SK-N-SH treated with all-trans-retinoic acid at 6 μM for 48 hours (cell line): ENCODE measurements at regions not wholly inside any gene's neighbourhood (a gene's known extent, or its start where the extent isn't known, plus 50 kb on each side); places are given as distances from the start of the nearest gene placed in this dataset.

Experiments
- ATAC-seq: fragments of 200-7000 bp; cut with Tn5 transposase; 3 replicates; pipeline ENCODE4 v1.9.1; 2020; ENCODE audit warnings: mild to moderate bottlenecking, moderate library complexity
- ARNTL ChIP-seq: fragments of 450-650 bp; formaldehyde crosslinking; IDR thresholded peaks from 2 replicates; pipeline ENCODE4 v1.5.0; 2020; ENCODE audit warnings: low read depth, mild to moderate bottlenecking, moderate library complexity, borderline replicate concordance
- BACH2 ChIP-seq: fragments of 250-450 bp; sonication (Bioruptor Pico); IDR thresholded peaks from 2 replicates; pipeline ENCODE4 v1.9.0; 2021; ENCODE audit warnings: mild to moderate bottlenecking, borderline replicate concordance
- CSDC2 ChIP-seq: fragments of 250-450 bp; sonication (Bioruptor Pico); IDR thresholded peaks from 2 replicates; pipeline ENCODE4 v1.5.0; 2020; ENCODE audit warnings: mild to moderate bottlenecking, moderate library complexity
- ESRRG ChIP-seq: fragments of 250-450 bp; sonication (Bioruptor Pico); IDR thresholded peaks from 2 replicates; pipeline ENCODE4 v1.6.1; 2021; ENCODE audit warnings: mild to moderate bottlenecking
- GLIS3 ChIP-seq: fragments of 250-450 bp; sonication (Bioruptor Pico); IDR thresholded peaks from 2 replicates; pipeline ENCODE4 v1.5.0; 2020; ENCODE audit warnings: mild to moderate bottlenecking, moderate library complexity
- ISL1 ChIP-seq: fragments of 250-450 bp; sonication (Bioruptor Pico); IDR thresholded peaks from 2 replicates; pipeline ENCODE4 v2.1.2; 2022; ENCODE audit warnings: mild to moderate bottlenecking, moderate library complexity
- OSR1 ChIP-seq: fragments of 250-450 bp; sonication (Bioruptor Pico); IDR thresholded peaks from 2 replicates; pipeline ENCODE4 v1.8.0; 2022; ENCODE audit warnings: moderate library complexity, mild to moderate bottlenecking, inconsistent platforms
- PPARA ChIP-seq: fragments of 250-450 bp; sonication (Bioruptor Pico); IDR thresholded peaks from 2 replicates; pipeline ENCODE4 v1.5.0; 2020; ENCODE audit warnings: mild to moderate bottlenecking, borderline replicate concordance
- RARB ChIP-seq: fragments of 250-450 bp; sonication (Bioruptor Pico); IDR thresholded peaks from 2 replicates; pipeline ENCODE4 v1.8.0; 2021; ENCODE audit warnings: mild to moderate bottlenecking, moderate library complexity
- SNAI2 ChIP-seq: fragments of 250-450 bp; sonication (Bioruptor Pico); IDR thresholded peaks from 2 replicates; pipeline ENCODE4 v1.5.0; 2020; ENCODE audit warnings: mild to moderate bottlenecking, moderate library complexity
- TCF4 ChIP-seq: fragments of 250-450 bp; sonication (Bioruptor Pico); IDR thresholded peaks from 2 replicates; pipeline ENCODE4 v1.8.0; 2021; ENCODE audit warnings: mild to moderate bottlenecking, moderate library complexity, borderline replicate concordance
- TOX ChIP-seq: fragments of 250-450 bp; sonication (Bioruptor Pico); IDR thresholded peaks from 2 replicates; pipeline ENCODE4 v1.8.0; 2021; ENCODE audit warnings: mild to moderate bottlenecking, moderate library complexity, borderline replicate concordance
- ZC3H10 ChIP-seq: fragments of 250-450 bp; sonication (Bioruptor Pico); IDR thresholded peaks from 2 replicates; pipeline ENCODE4 v1.5.1; 2021; ENCODE audit warnings: mild to moderate bottlenecking, moderate library complexity
- ZFP3 ChIP-seq: fragments of 250-450 bp; sonication (Bioruptor Pico); IDR thresholded peaks from 2 replicates; pipeline ENCODE4 v1.5.0; 2020; ENCODE audit warnings: mild to moderate bottlenecking, moderate library complexity
- ZFP30 ChIP-seq: fragments of 450-650 bp; formaldehyde crosslinking; IDR thresholded peaks from 2 replicates; pipeline ENCODE4 v1.5.0; 2022; ENCODE audit warnings: mild to moderate bottlenecking, moderate library complexity
- ZNF70 ChIP-seq: fragments of 450-650 bp; formaldehyde crosslinking; IDR thresholded peaks from 2 replicates; pipeline ENCODE4 v1.5.0; 2020; ENCODE audit warnings: mild to moderate bottlenecking, moderate library complexity
- ZNF8 ChIP-seq: fragments of 450-650 bp; formaldehyde crosslinking; IDR thresholded peaks from 2 replicates; pipeline ENCODE4 v1.5.0; 2020; ENCODE audit warnings: mild to moderate bottlenecking, moderate library complexity
- TF ChIP-seq, protein P1 (sequence below): fragments of 250-450 bp; sonication (Bioruptor Pico); IDR thresholded peaks from 2 replicates; pipeline ENCODE4 v1.8.0; 2021; ENCODE audit warnings: low read depth, mild to moderate bottlenecking, moderate library complexity, borderline replicate concordance
- TF ChIP-seq, protein P2 (sequence below): fragments of 250-450 bp; sonication (Bioruptor Pico); IDR thresholded peaks from 2 replicates; pipeline ENCODE4 v1.8.0; 2020; ENCODE audit warnings: mild to moderate bottlenecking, moderate library complexity, borderline replicate concordance
- TF ChIP-seq, protein P3 (sequence below): fragments of 250-450 bp; sonication (Bioruptor Pico); IDR thresholded peaks from 2 replicates; pipeline ENCODE4 v1.5.1; 2020; ENCODE audit warnings: low read depth, mild to moderate bottlenecking, moderate library complexity
- TF ChIP-seq, protein P4 (sequence below): fragments of 250-450 bp; sonication (Bioruptor Pico); IDR thresholded peaks from 2 replicates; pipeline ENCODE4 v1.5.0; 2020; ENCODE audit warnings: mild to moderate bottlenecking, moderate library complexity

DNA sequence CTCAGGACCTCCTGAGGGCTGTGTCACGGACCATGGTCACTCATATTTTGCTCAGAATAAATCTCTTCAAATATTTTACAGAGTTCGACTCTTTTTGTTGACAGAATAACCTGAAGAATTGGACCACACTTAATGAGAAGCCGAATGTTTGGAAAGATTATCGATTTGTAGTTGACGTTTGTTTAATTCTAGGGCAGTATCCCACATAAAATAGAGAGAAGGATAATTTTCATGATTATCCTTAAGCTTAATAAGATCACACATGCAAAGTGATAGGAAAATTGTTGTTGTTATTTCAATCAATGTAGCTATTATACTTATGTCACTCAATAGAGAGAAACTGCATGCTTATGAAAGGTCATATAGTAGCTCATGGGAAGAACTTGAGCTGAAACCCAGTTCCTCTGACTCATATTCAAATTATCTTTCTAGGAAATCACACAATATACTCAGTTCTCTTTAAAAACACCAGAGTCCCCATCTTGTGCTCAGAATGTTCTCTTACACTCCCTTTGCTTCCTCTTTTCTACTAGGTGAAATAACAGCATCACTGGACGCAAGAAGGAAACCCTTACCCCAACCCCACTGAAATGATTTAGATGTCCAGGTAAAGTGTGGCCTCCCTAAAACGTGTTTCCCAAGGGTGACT, 982.1 kb downstream of the TSN start:
- ATAC-seq = no peak

DNA sequence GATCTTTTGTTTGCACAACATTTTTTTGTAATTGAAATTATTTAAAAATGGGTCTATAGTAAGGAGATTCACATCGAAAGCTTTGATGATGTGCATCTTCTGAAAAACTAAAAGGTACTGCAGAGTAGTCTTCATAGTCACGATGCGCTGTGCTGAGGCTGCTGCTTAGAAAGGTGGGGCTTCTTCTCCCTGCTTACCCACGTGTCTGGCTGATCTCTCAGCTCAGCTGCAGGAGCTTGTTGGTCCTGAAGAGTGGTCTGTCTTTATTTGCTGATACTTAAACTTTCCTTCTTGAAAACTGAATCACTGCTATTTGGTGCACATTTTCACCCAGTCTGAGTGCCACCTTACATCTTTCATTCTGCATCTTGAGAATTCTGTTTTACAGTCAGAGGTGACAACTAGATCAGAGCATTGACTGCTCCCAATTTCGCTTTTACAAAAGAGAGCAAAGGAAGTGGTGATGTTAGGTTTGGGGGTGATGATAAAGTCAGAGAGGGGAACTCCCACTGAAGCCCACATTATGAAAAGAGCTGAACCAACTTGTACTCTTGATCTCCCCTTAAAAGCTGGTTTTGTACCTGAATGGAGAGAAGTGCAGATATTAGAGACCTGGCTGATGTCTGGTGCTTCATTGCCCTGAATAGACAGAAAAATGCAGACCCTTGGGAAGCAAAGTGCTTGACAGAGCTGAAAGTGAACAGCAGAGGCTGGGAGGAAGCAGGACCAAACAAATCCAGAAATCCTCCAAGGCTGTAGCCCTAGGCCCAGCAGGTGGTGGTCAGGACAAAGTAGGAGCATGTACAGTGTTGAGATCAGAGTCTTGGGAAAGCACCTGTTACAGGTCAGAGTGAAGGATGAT, 984.5 kb downstream of the TSN start:
- TF ChIP-seq ZNF8 (CRISPR knock-in tag) (no peak), ISL1 (CRISPR knock-in tag) (no peak)
- TF ChIP-seq, protein P1, sequence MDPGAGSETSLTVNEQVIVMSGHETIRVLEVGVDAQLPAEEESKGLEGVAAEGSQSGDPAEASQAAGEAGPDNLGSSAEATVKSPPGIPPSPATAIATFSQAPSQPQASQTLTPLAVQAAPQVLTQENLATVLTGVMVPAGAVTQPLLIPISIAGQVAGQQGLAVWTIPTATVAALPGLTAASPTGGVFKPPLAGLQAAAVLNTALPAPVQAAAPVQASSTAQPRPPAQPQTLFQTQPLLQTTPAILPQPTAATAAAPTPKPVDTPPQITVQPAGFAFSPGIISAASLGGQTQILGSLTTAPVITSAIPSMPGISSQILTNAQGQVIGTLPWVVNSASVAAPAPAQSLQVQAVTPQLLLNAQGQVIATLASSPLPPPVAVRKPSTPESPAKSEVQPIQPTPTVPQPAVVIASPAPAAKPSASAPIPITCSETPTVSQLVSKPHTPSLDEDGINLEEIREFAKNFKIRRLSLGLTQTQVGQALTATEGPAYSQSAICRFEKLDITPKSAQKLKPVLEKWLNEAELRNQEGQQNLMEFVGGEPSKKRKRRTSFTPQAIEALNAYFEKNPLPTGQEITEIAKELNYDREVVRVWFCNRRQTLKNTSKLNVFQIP (CRISPR knock-in tag) = no peak
- TF ChIP-seq, protein P2, sequence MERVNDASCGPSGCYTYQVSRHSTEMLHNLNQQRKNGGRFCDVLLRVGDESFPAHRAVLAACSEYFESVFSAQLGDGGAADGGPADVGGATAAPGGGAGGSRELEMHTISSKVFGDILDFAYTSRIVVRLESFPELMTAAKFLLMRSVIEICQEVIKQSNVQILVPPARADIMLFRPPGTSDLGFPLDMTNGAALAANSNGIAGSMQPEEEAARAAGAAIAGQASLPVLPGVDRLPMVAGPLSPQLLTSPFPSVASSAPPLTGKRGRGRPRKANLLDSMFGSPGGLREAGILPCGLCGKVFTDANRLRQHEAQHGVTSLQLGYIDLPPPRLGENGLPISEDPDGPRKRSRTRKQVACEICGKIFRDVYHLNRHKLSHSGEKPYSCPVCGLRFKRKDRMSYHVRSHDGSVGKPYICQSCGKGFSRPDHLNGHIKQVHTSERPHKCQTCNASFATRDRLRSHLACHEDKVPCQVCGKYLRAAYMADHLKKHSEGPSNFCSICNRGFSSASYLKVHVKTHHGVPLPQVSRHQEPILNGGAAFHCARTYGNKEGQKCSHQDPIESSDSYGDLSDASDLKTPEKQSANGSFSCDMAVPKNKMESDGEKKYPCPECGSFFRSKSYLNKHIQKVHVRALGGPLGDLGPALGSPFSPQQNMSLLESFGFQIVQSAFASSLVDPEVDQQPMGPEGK (CRISPR knock-in tag) = no peak
- no peak for ATAC-seq

More for the DNA sequence above, 982.1 kb downstream of the TSN start:
- TF ChIP-seq ZNF70 (CRISPR knock-in tag) (no peak), TOX (CRISPR knock-in tag) (no peak), CSDC2 (no peak), PPARA (CRISPR knock-in tag) (no peak)

DNA sequence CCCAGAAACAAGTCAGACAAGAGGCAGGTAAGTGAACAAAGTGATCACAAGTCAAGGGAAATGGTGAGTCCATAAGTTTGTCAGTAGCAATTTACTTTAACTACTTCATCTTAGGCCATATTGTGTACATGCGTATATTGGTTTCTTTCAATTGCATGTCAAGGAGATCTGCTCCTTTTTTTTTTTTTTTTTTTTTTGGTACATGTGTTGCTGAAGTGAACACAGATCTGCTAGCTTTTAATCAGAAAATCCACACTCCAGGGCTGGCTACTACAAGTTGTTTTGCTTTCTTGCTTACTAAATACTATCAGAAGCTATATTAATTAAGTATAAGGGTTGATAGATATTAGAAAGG, 985.1 kb downstream of the TSN start:
- TF ChIP-seq ZNF8 (CRISPR knock-in tag) (no peak), RARB (CRISPR knock-in tag) (no peak), ZNF70 (CRISPR knock-in tag) (no peak), ARNTL (no peak), PPARA (CRISPR knock-in tag) (no peak), ZC3H10 (CRISPR knock-in tag) (no peak), GLIS3 (no peak), SNAI2 (CRISPR knock-in tag) (no peak), ZFP30 (no peak), OSR1 (CRISPR knock-in tag) (no peak)
- TF ChIP-seq, protein P3, sequence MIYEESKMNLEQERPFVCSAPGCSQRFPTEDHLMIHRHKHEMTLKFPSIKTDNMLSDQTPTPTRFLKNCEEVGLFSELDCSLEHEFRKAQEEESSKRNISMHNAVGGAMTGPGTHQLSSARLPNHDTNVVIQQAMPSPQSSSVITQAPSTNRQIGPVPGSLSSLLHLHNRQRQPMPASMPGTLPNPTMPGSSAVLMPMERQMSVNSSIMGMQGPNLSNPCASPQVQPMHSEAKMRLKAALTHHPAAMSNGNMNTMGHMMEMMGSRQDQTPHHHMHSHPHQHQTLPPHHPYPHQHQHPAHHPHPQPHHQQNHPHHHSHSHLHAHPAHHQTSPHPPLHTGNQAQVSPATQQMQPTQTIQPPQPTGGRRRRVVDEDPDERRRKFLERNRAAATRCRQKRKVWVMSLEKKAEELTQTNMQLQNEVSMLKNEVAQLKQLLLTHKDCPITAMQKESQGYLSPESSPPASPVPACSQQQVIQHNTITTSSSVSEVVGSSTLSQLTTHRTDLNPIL (CRISPR knock-in tag) = no peak
- TF ChIP-seq, protein P4, sequence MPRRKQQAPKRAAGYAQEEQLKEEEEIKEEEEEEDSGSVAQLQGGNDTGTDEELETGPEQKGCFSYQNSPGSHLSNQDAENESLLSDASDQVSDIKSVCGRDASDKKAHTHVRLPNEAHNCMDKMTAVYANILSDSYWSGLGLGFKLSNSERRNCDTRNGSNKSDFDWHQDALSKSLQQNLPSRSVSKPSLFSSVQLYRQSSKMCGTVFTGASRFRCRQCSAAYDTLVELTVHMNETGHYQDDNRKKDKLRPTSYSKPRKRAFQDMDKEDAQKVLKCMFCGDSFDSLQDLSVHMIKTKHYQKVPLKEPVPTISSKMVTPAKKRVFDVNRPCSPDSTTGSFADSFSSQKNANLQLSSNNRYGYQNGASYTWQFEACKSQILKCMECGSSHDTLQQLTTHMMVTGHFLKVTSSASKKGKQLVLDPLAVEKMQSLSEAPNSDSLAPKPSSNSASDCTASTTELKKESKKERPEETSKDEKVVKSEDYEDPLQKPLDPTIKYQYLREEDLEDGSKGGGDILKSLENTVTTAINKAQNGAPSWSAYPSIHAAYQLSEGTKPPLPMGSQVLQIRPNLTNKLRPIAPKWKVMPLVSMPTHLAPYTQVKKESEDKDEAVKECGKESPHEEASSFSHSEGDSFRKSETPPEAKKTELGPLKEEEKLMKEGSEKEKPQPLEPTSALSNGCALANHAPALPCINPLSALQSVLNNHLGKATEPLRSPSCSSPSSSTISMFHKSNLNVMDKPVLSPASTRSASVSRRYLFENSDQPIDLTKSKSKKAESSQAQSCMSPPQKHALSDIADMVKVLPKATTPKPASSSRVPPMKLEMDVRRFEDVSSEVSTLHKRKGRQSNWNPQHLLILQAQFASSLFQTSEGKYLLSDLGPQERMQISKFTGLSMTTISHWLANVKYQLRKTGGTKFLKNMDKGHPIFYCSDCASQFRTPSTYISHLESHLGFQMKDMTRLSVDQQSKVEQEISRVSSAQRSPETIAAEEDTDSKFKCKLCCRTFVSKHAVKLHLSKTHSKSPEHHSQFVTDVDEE (CRISPR knock-in tag) = no peak
- TF ChIP-seq, protein P1 (CRISPR knock-in tag) = no peak
- no peak for ATAC-seq

DNA sequence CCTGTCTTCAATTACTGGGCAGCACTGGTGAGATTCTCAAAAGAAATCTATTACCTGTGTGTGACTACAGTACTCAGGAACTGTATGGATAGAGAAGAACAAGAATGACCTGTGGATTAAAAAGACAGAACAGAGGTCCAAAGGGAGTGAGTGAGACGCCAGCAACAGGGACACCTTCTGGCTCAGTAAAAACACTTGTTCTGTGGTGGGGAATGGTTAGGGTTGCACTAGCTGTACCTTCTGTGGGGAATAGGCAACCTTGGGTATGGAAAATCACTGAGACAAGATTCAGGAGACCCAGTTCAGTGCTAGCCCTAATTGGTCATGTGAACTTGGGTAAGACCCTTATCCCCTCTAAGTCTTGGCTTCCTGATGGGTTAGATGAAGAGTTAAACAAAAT, 986.0 kb downstream of the TSN start:
- ATAC-seq = no peak
- TF ChIP-seq PPARA (CRISPR knock-in tag) (no peak), ISL1 (CRISPR knock-in tag) (no peak), OSR1 (CRISPR knock-in tag) (no peak), ESRRG (CRISPR knock-in tag) (no peak), ZNF70 (CRISPR knock-in tag) (no peak), ARNTL (no peak), CSDC2 (no peak), RARB (CRISPR knock-in tag) (no peak), ZFP3 (CRISPR knock-in tag) (no peak), ZC3H10 (CRISPR knock-in tag) (no peak), ZNF8 (CRISPR knock-in tag) (no peak), ZFP30 (no peak), TOX (CRISPR knock-in tag) (no peak), BACH2 (CRISPR knock-in tag) (no peak), TCF4 (no peak)
- TF ChIP-seq, protein P3 (CRISPR knock-in tag) = no peak
- TF ChIP-seq, protein P2 (CRISPR knock-in tag) = no peak
